ENCODE measurements at regions not wholly inside any gene's neighbourhood (a gene's known extent, or its start where the extent isn't known, plus 50 kb on each side); places are given as distances from the start of the nearest gene placed in this dataset.

GRCh38 chr2:118658596-118659198 is 188.8 kb downstream of the EN1 start:
- no peaks in the 10 kb centered on the region for H3K36me3 ChIP-seq (replicated peaks)
- no peak overlapping the region for H3K4me3 ChIP-seq (ENCODE audit: low read depth, low read length)
- no peaks in the 10 kb centered on the region for H3K27me3 ChIP-seq (replicated peaks)
- no peak for DNase-seq
- in situ Hi-C loops (cut with HindIII; ENCODE audit: low pct_ligation_motif_present, low sequenced_read_pairs) = no loop called here
- H3K27ac ChIP-seq = no peak overlapping the region
- TF ChIP-seq, protein P1, sequence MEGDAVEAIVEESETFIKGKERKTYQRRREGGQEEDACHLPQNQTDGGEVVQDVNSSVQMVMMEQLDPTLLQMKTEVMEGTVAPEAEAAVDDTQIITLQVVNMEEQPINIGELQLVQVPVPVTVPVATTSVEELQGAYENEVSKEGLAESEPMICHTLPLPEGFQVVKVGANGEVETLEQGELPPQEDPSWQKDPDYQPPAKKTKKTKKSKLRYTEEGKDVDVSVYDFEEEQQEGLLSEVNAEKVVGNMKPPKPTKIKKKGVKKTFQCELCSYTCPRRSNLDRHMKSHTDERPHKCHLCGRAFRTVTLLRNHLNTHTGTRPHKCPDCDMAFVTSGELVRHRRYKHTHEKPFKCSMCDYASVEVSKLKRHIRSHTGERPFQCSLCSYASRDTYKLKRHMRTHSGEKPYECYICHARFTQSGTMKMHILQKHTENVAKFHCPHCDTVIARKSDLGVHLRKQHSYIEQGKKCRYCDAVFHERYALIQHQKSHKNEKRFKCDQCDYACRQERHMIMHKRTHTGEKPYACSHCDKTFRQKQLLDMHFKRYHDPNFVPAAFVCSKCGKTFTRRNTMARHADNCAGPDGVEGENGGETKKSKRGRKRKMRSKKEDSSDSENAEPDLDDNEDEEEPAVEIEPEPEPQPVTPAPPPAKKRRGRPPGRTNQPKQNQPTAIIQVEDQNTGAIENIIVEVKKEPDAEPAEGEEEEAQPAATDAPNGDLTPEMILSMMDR (IDR thresholded peaks at IDR 0.05; ENCODE audit: low read depth, low read length, missing control alignments) = no peak

DNA sequence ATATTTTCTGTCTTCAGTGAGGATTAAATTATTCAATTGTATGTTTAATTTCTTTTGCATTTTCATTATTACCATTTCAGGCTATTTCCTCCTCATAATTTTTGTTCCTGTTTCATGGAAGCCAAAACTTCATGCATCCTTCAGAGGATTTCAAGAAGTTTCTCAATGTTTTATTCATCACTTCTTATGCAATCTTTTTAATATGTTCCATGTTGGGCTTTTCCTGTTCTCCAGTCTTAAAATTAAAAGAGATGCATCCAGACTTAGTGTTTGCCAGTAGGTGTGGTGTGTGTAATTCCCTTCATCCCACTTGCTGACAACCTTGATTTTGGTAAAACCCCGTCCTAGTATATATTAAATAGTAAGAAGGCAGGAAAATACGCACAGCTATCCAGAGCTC is 190.0 kb downstream of the EN1 start:
- no peak overlapping the region for H3K4me3 ChIP-seq (ENCODE audit: low read depth, low read length)
- in situ Hi-C loops (cut with HindIII; ENCODE audit: low pct_ligation_motif_present, low sequenced_read_pairs) = no loop called here
- DNase-seq = no peak
- H3K27ac ChIP-seq = no peak overlapping the region
- H3K27me3 ChIP-seq (replicated peaks) = no peaks in the 10 kb centered on the region
- TF ChIP-seq, protein P1 (IDR thresholded peaks at IDR 0.05; ENCODE audit: low read depth, low read length, missing control alignments) = no peak
- H3K36me3 ChIP-seq (replicated peaks) = no peaks in the 10 kb centered on the region

GRCh38 chr2:118654945-118655344 is 192.5 kb downstream of the EN1 start:
- no peak for DNase-seq
- Histone ChIP-seq H3K36me3 (replicated peaks) (no peaks in the 10 kb centered on the region), H3K27ac (no peak overlapping the region), H3K27me3 (replicated peaks) (no peaks in the 10 kb centered on the region), H3K4me3 (ENCODE audit: low read depth, low read length) (no peak overlapping the region)
- in situ Hi-C loops (cut with HindIII; ENCODE audit: low pct_ligation_motif_present, low sequenced_read_pairs) = no loop called here
- TF ChIP-seq, protein P1 (IDR thresholded peaks at IDR 0.05; ENCODE audit: low read depth, low read length, missing control alignments) = no peak

GRCh38 chr2:118650327-118650726 is 197.1 kb downstream of the EN1 start:
- no peak overlapping the region for H3K4me3 ChIP-seq (ENCODE audit: low read depth, low read length)
- DNase-seq = no peak
- in situ Hi-C loops (cut with HindIII; ENCODE audit: low pct_ligation_motif_present, low sequenced_read_pairs) = no loop called here
- TF ChIP-seq, protein P1 (IDR thresholded peaks at IDR 0.05; ENCODE audit: low read depth, low read length, missing control alignments) = no peak
- no peaks in the 10 kb centered on the region for H3K27me3 ChIP-seq (replicated peaks)
- H3K27ac ChIP-seq = no peak overlapping the region
- H3K36me3 ChIP-seq (replicated peaks) = no peaks in the 10 kb centered on the region

GRCh38 chr2:118645876-118646275 is 201.6 kb downstream of the EN1 start:
- H3K4me3 ChIP-seq (ENCODE audit: low read depth, low read length) = no peak overlapping the region
- H3K27me3 ChIP-seq (replicated peaks) = no peaks in the 10 kb centered on the region
- no peak overlapping the region for H3K27ac ChIP-seq
- DNase-seq = no peak
- in situ Hi-C loops (cut with HindIII; ENCODE audit: low pct_ligation_motif_present, low sequenced_read_pairs) = no loop called here
- no peaks in the 10 kb centered on the region for H3K36me3 ChIP-seq (replicated peaks)
- TF ChIP-seq, protein P1 (IDR thresholded peaks at IDR 0.05; ENCODE audit: low read depth, low read length, missing control alignments) = no peak

DNA sequence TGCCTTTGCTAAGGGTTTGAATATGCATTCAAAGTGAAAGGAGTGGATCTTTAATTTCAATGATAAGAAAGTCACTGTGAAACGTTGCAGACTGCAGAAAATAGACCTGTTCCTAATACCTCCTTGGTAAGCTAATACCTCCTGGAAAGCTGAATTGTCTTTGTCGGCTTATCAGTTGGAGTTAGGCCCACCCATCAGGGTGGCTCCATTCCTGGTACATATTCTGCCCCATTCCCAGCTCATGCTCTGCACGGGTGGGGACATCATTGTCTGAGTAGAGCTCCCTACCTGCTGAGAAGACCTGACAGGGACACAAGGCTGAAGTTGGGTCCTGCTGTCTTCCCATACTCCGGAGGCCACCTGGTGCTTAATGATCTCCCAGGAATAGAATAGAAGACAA is 203.3 kb downstream of the EN1 start:
- no peak for DNase-seq
- H3K27me3 ChIP-seq (replicated peaks) = no peaks in the 10 kb centered on the region

More for the DNA sequence above, 203.3 kb downstream of the EN1 start:
- Histone ChIP-seq H3K4me3 (ENCODE audit: low read depth, low read length) (no peak overlapping the region), H3K27ac (no peak overlapping the region), H3K36me3 (replicated peaks) (no peaks in the 10 kb centered on the region)
- in situ Hi-C loops (cut with HindIII; ENCODE audit: low pct_ligation_motif_present, low sequenced_read_pairs) = no loop called here
- TF ChIP-seq, protein P1 (IDR thresholded peaks at IDR 0.05; ENCODE audit: low read depth, low read length, missing control alignments) = no peak
